ENCODE measurements at regions not wholly inside any gene's neighbourhood (a gene's known extent, or its start where the extent isn't known, plus 50 kb on each side); places are given as distances from the start of the nearest gene placed in this dataset.

DNA sequence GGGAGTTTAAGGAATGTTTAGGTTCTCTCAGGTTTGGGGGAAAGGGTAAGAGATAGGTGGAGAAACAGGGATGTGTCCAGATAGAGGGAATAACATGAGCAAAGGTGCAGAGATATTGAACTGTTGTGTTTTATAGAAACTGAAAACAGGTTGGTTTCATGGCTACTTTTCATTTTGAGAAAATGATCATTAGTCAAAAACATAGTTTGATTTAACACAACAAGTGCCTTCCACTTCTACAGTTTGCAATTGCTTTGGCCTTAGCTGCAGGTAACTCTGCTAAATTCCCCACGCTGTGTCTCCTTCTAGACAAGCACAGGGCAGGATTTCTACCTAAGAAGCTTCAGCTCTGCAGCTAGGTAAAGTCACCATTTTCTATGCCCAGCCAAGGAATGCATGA, 124.9 kb downstream of the RGS2 start:
- DNase-seq (ENCODE audit: low spot score) (no peak), ATAC-seq (ENCODE audit: insufficient number of reproducible peaks, low FRiP score, low read depth) (no peak)
- H3K27me3 ChIP-seq (replicated peaks; ENCODE audit: insufficient read depth) = no peaks in the 10 kb centered on the region
- H3K36me3 ChIP-seq = no peaks in the 10 kb centered on the region
- no peaks in the 10 kb centered on the region for H3K4me1 ChIP-seq (ENCODE audit: control insufficient read depth in 1 of 2, low read depth in 2 of 2)
- no peaks in the 10 kb centered on the region for H3K9me3 ChIP-seq
- TF ChIP-seq, protein P1, sequence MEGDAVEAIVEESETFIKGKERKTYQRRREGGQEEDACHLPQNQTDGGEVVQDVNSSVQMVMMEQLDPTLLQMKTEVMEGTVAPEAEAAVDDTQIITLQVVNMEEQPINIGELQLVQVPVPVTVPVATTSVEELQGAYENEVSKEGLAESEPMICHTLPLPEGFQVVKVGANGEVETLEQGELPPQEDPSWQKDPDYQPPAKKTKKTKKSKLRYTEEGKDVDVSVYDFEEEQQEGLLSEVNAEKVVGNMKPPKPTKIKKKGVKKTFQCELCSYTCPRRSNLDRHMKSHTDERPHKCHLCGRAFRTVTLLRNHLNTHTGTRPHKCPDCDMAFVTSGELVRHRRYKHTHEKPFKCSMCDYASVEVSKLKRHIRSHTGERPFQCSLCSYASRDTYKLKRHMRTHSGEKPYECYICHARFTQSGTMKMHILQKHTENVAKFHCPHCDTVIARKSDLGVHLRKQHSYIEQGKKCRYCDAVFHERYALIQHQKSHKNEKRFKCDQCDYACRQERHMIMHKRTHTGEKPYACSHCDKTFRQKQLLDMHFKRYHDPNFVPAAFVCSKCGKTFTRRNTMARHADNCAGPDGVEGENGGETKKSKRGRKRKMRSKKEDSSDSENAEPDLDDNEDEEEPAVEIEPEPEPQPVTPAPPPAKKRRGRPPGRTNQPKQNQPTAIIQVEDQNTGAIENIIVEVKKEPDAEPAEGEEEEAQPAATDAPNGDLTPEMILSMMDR (IDR thresholded peaks at IDR 0.05) = no peak
- H3K27ac ChIP-seq = no peak overlapping the region
- H3K4me3 ChIP-seq = no peak overlapping the region

DNA sequence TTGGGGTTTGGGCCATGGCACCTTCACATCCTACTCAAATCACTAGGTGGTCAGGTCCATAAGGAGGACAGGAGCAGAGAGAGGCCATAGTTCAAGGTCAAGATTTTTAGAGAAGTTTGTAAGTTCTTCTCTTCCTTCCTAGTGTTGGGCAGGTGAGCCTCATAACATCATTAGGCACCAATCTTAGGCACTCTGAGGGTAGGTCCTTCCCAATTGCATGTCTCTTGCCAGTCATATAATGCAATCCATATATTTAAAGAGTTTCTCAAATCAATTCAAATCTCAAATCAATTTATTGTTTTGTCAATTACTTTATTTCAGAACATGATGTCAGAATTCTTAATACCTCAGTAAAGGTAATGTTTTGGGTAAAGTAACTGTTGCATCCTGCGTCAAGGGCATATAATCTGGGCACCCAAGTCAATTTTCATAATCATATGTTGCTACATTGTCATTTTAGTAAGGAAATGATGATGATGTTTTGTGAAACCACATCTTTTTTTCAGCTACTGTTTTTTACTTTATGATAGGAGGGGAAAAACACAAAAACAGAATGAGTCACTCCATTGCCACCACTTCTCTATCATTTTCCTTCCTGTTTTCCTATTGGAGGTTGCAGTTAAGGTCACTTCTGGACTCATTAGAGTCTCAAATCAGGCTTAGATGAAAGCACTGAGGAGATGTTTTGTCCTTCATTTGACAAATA, 122.7 kb downstream of the UCHL5 start:
- Histone ChIP-seq H3K9me3 (no peaks in the 10 kb centered on the region), H3K4me3 (no peak overlapping the region), H3K27me3 (replicated peaks; ENCODE audit: insufficient read depth) (no peaks in the 10 kb centered on the region), H3K27ac (no peak overlapping the region), H3K36me3 (no peaks in the 10 kb centered on the region), H3K4me1 (ENCODE audit: control insufficient read depth in 1 of 2, low read depth in 2 of 2) (no peaks in the 10 kb centered on the region)
- DNase-seq (ENCODE audit: low spot score) (no peak), ATAC-seq (ENCODE audit: insufficient number of reproducible peaks, low FRiP score, low read depth) (no peak)
- TF ChIP-seq, protein P1 (IDR thresholded peaks at IDR 0.05) = no peak

DNA sequence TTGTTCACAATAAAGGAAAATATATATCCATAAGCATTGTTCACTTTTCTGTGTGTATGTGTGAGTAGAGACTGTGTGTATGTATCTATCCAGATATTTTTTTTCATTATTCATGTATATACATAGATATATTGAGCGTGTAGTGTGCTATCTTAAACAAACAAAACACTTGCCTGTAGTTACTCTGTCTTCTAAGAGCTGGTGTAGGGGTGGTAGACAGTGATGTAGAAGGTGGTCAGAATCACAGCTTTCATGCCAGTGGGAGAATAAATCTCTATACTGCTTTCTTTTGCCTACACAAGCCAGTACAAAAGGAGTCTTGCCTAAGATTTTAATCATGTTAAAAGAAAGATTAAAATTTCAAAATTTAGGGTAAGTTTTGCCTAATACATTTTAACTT, 122.0 kb downstream of the UCHL5 start:
- ATAC-seq (ENCODE audit: insufficient number of reproducible peaks, low FRiP score, low read depth) = no peak

DNA sequence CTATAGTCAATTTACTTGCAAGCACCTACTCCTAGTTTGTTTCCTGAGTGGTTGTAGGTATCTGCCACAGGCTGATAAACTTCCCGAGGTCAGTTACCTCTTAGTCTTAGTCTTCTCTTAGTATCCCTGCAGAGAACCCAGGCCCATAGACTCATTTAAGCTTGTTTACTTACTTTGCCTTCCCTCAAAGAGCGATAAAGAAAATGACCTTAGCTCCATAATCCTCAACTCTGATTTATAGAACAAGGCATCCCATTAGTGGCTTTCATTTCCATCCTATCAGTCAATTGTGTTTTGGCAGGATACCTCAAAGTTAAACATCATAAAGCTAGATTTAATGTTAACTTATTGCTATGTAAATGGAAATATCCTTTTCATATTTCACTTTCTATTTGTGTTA, 119.7 kb downstream of the UCHL5 start:
- Histone ChIP-seq H3K36me3 (no peaks in the 10 kb centered on the region), H3K4me1 (ENCODE audit: control insufficient read depth in 1 of 2, low read depth in 2 of 2) (no peaks in the 10 kb centered on the region), H3K27me3 (replicated peaks; ENCODE audit: insufficient read depth) (no peaks in the 10 kb centered on the region), H3K9me3 (no peaks in the 10 kb centered on the region), H3K27ac (no peak overlapping the region), H3K4me3 (no peak overlapping the region)
- ATAC-seq (ENCODE audit: insufficient number of reproducible peaks, low FRiP score, low read depth) (no peak), DNase-seq (ENCODE audit: low spot score) (no peak)
- TF ChIP-seq, protein P1 (IDR thresholded peaks at IDR 0.05) = no peak

More for the DNA sequence above, 122.0 kb downstream of the UCHL5 start:
- no peaks in the 10 kb centered on the region for H3K9me3 ChIP-seq
- TF ChIP-seq, protein P1 (IDR thresholded peaks at IDR 0.05) = no peak
- no peaks in the 10 kb centered on the region for H3K27me3 ChIP-seq (replicated peaks; ENCODE audit: insufficient read depth)
- no peak overlapping the region for H3K4me3 ChIP-seq
- H3K27ac ChIP-seq = no peak overlapping the region
- DNase-seq (ENCODE audit: low spot score) = no peak
- no peaks in the 10 kb centered on the region for H3K4me1 ChIP-seq (ENCODE audit: control insufficient read depth in 1 of 2, low read depth in 2 of 2)
- no peaks in the 10 kb centered on the region for H3K36me3 ChIP-seq

DNA sequence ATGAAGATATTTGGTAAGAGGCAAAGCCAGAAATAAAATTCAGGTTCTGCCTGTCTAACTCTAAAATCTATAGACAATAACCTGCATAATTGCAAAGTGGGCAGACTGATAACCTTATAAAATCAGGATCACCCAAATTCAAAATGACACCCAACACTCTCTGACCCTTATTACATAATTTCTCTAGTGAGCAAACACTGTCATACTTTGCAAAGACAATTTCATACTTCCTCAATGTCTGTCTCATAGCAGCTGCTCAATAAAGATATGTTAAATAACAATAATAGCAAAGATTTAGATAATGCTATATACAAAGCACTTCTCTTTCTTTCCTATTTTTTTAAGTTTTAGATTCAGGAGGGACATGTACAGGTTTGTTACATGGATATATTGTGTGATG, 118.5 kb downstream of the UCHL5 start:
- no peaks in the 10 kb centered on the region for H3K27me3 ChIP-seq (replicated peaks; ENCODE audit: insufficient read depth)
- no peaks in the 10 kb centered on the region for H3K9me3 ChIP-seq
- no peak overlapping the region for H3K27ac ChIP-seq
- H3K36me3 ChIP-seq = no peaks in the 10 kb centered on the region
- no peak for DNase-seq (ENCODE audit: low spot score)
- no peaks in the 10 kb centered on the region for H3K4me1 ChIP-seq (ENCODE audit: control insufficient read depth in 1 of 2, low read depth in 2 of 2)
- no peak overlapping the region for H3K4me3 ChIP-seq
- TF ChIP-seq, protein P1 (IDR thresholded peaks at IDR 0.05) = no peak
- ATAC-seq (ENCODE audit: insufficient number of reproducible peaks, low FRiP score, low read depth) = no peak
